ENCODE measurements at regions not wholly inside any gene's neighbourhood (a gene's known extent, or its start where the extent isn't known, plus 50 kb on each side); places are given as distances from the start of the nearest gene placed in this dataset.

DNA sequence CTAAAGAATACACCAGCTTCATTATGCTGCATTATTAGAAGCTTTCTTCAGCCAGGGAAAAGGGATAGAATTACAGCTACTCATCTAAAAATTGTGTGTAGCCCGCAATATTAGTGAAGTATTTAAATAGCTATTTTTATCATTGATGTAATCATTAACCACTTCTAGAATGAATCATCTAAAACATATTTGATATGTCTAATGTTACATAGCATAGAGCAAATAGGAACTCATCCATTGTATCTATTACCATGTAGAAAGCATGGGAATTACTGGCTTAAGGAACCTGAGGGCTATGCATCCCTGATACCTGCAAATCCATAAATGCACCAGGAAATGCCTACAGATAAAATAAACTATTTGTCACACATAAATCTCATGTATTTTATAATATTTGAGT lies 54.5 kb upstream of the VGLL3 start (continued):
- TF ChIP-seq, protein P1, sequence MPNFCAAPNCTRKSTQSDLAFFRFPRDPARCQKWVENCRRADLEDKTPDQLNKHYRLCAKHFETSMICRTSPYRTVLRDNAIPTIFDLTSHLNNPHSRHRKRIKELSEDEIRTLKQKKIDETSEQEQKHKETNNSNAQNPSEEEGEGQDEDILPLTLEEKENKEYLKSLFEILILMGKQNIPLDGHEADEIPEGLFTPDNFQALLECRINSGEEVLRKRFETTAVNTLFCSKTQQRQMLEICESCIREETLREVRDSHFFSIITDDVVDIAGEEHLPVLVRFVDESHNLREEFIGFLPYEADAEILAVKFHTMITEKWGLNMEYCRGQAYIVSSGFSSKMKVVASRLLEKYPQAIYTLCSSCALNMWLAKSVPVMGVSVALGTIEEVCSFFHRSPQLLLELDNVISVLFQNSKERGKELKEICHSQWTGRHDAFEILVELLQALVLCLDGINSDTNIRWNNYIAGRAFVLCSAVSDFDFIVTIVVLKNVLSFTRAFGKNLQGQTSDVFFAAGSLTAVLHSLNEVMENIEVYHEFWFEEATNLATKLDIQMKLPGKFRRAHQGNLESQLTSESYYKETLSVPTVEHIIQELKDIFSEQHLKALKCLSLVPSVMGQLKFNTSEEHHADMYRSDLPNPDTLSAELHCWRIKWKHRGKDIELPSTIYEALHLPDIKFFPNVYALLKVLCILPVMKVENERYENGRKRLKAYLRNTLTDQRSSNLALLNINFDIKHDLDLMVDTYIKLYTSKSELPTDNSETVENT (CRISPR knock-in tag; IDR thresholded peaks at IDR 0.05): no peak

DNA sequence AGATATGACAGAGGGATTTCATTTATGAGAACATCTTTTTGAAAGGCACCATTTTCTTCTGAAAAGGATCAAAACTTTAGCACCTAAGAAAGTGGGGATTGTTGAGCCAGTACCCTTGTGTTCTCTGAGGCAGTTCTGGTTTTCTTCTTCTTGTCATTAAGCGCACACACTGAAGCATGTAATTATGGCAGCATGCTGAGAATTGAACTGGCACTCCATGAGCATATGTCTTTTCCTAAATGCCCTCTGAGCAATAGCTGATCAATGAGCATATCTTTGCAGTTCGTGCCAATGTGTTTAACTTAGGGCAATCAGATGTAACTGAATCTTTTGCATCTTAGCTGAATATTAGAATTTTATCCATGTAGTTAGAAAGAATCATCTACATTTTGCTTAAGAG lies 53.9 kb upstream of the VGLL3 start:
- DNase-seq (ENCODE audit: extremely low read depth in 1 of 4, low spot score in 3 of 4) (no peak), FAIRE-seq (no peak), ATAC-seq (no peak)
- no peak overlapping the region for H3K27ac ChIP-seq (ENCODE audit: extremely low read depth, low read depth, low read length)
- no peaks in the 10 kb centered on the region for H3K9me3 ChIP-seq (replicated peaks; ENCODE audit: control insufficient read depth, insufficient read depth, low read depth, low read length)
- CTCF ChIA-PET (ENCODE audit: low intra/inter-chr PET ratio): no interaction called here
- no peak overlapping the region for H2AFZ ChIP-seq (ENCODE audit: low read depth, low read length)
- H3K9me1 ChIP-seq (ENCODE audit: control insufficient read depth, insufficient read depth, low read length): no peaks in the 10 kb centered on the region
- no peaks in the 10 kb centered on the region for H4K20me1 ChIP-seq (replicated peaks; ENCODE audit: control insufficient read depth, insufficient read depth, low read length)
- no peak overlapping the region for H3K4me3 ChIP-seq
- POLR2A ChIA-PET: interaction anchor here (0.6 kb wide), 1 partner anchor 549 kb away, joined by 3 read pairs; no protein-coding TSS in a partner anchor
- H3K9ac ChIP-seq (ENCODE audit: insufficient read depth in 1 of 2, low read depth in 2 of 2, low read length in 2 of 2): no peak overlapping the region
- in situ Hi-C loops (cut with MboI) (no loop called here), intact Hi-C loops (cut with micrococcal nuclease) (no loop called here)
- no peaks in the 10 kb centered on the region for H3K27me3 ChIP-seq (ENCODE audit: control insufficient read depth in 2 of 2, insufficient read depth in 2 of 2, low read length in 2 of 2)
- WGBS (ENCODE audit: insufficient coverage, low coverage, missing lambda C conversion rate): 0% methylated on average over 1 of the region's 2 CpGs
- TF ChIP-seq MYBL2 (IDR thresholded peaks at IDR 0.05; ENCODE audit: low read depth): no peak
- no peak for TF ChIP-seq MYBL2 (CRISPR knock-in tag; IDR thresholded peaks at IDR 0.05; ENCODE audit: borderline replicate concordance)
- H3K36me3 ChIP-seq (ENCODE audit: control insufficient read depth, insufficient read depth, low read length): no peaks in the 10 kb centered on the region
- BruUV-seq (replicated peaks): no TSS peak
- H3K4me2 ChIP-seq (ENCODE audit: insufficient read depth, low read length): no peak overlapping the region
- no peaks in the 10 kb centered on the region for H3K79me2 ChIP-seq (ENCODE audit: control insufficient read depth, insufficient read depth, low read length)
- no peaks in the 10 kb centered on the region for H3K4me1 ChIP-seq (replicated peaks in 1 of 2; ENCODE audit: control insufficient read depth in 2 of 2, insufficient read depth in 2 of 2, low read length in 2 of 2)

All from K562 (cell line).